ENCODE measurements at regions not wholly inside any gene's neighbourhood (a gene's known extent, or its start where the extent isn't known, plus 50 kb on each side); places are given as distances from the start of the nearest gene placed in this dataset.

GRCh38 chr9:1857808-1858207 lies 157.3 kb upstream of the SMARCA2 start:
- TF ChIP-seq EZH2 (IDR thresholded peaks at IDR 0.05; ENCODE audit: low read length, unreplicated experiment) (no peak), CTCF (conservative IDR thresholded peaks at IDR 0.05; ENCODE audit: low read depth, low read length) (no peak), EZH2phosphoT487 (IDR thresholded peaks at IDR 0.05; ENCODE audit: borderline replicate concordance, low read length) (no peak)
- Histone ChIP-seq H3K27ac (ENCODE audit: low read length) (no peak overlapping the region), H4K20me1 (ENCODE audit: low read length) (no peaks in the 10 kb centered on the region), H2AFZ (ENCODE audit: low read length) (no peak overlapping the region), H3K4me2 (ENCODE audit: low read length) (no peak overlapping the region), H3K4me3 (ENCODE audit: low read length) (no peak overlapping the region), H3K36me3 (ENCODE audit: low read depth, low read length) (no peaks in the 10 kb centered on the region), H3K9me2 (replicated peaks; ENCODE audit: low read length) (no peaks in the 10 kb centered on the region), H3K9ac (ENCODE audit: low read length) (no peak overlapping the region), H3K79me2 (ENCODE audit: low read length) (no peaks in the 10 kb centered on the region), H3K4me1 (ENCODE audit: insufficient read depth, low read length) (no peaks in the 10 kb centered on the region), H3F3A (ENCODE audit: low read length, unreplicated experiment) (no peaks in the 10 kb centered on the region), H3K27me3 (ENCODE audit: low read length) (no peaks in the 10 kb centered on the region; the same call in none of the 2 replicates), H3K9me3 (ENCODE audit: low read length) (no peaks in the 10 kb centered on the region)
- ChIA-PET POLR2A (ENCODE audit: unreplicated experiment) (no interaction called here), CTCF (no interaction called here)
- DNase-seq (no peak), ATAC-seq (no peak)
- BruUV-seq (replicated peaks): no TSS peak
- intact Hi-C loops (cut with micrococcal nuclease): no loop called here

- Histone ChIP-seq H3K27me3 (ENCODE audit: low read length) (peaks cover 9% of the 10 kb centered on the region), H4K20me1 (ENCODE audit: low read length) (no peaks in the 10 kb centered on the region), H3K9me2 (replicated peaks; ENCODE audit: low read length) (no peaks in the 10 kb centered on the region), H3K4me2 (ENCODE audit: low read length) (no peak overlapping the region), H3K9me3 (ENCODE audit: low read length) (no peaks in the 10 kb centered on the region), H3F3A (ENCODE audit: low read length, unreplicated experiment) (no peaks in the 10 kb centered on the region), H3K36me3 (ENCODE audit: low read depth, low read length) (no peaks in the 10 kb centered on the region), H2AFZ (ENCODE audit: low read length) (no peak overlapping the region), H3K27ac (ENCODE audit: low read length) (no peak overlapping the region), H3K4me3 (ENCODE audit: low read length) (no peak overlapping the region), H3K9ac (ENCODE audit: low read length) (no peak overlapping the region), H3K79me2 (ENCODE audit: low read length) (no peaks in the 10 kb centered on the region), H3K4me1 (ENCODE audit: insufficient read depth, low read length) (no peaks in the 10 kb centered on the region)
- ChIA-PET CTCF (no interaction called here), POLR2A (ENCODE audit: unreplicated experiment) (no interaction called here)
- intact Hi-C loops (cut with micrococcal nuclease): no loop called here
- peak; percentile 55 for TF ChIP-seq CTCF (conservative IDR thresholded peaks at IDR 0.05; ENCODE audit: low read depth, low read length)
- no peak for TF ChIP-seq EZH2 (IDR thresholded peaks at IDR 0.05; ENCODE audit: low read length, unreplicated experiment)
- TF ChIP-seq EZH2phosphoT487 (IDR thresholded peaks at IDR 0.05; ENCODE audit: borderline replicate concordance, low read length): no peak
- BruUV-seq (replicated peaks): no TSS peak
- peak; percentile 41 for DNase-seq
- ATAC-seq: peak; percentile 40; the same call in 1 of the 2 replicates
Observed at GRCh38 chr9:1869843-1870242, 145.3 kb upstream of the SMARCA2 start.

- Histone ChIP-seq H3F3A (ENCODE audit: low read length, unreplicated experiment) (no peaks in the 10 kb centered on the region), H3K4me3 (ENCODE audit: low read length) (no peak overlapping the region), H3K79me2 (ENCODE audit: low read length) (no peaks in the 10 kb centered on the region), H3K27ac (ENCODE audit: low read length) (no peak overlapping the region), H3K9me2 (replicated peaks; ENCODE audit: low read length) (no peaks in the 10 kb centered on the region), H3K27me3 (ENCODE audit: low read length) (peaks cover 9% of the 10 kb centered on the region), H3K9me3 (ENCODE audit: low read length) (no peaks in the 10 kb centered on the region), H3K4me1 (ENCODE audit: insufficient read depth, low read length) (no peaks in the 10 kb centered on the region), H2AFZ (ENCODE audit: low read length) (no peak overlapping the region), H4K20me1 (ENCODE audit: low read length) (no peaks in the 10 kb centered on the region), H3K4me2 (ENCODE audit: low read length) (no peak overlapping the region), H3K36me3 (ENCODE audit: low read depth, low read length) (no peaks in the 10 kb centered on the region), H3K9ac (ENCODE audit: low read length) (no peak overlapping the region)
- ChIA-PET CTCF (no interaction called here), POLR2A (ENCODE audit: unreplicated experiment) (no interaction called here)
- intact Hi-C loops (cut with micrococcal nuclease): no loop called here
- no TSS peak for BruUV-seq (replicated peaks)
- no peak for TF ChIP-seq EZH2 (IDR thresholded peaks at IDR 0.05; ENCODE audit: low read length, unreplicated experiment)
- no peak for TF ChIP-seq CTCF (conservative IDR thresholded peaks at IDR 0.05; ENCODE audit: low read depth, low read length)
- TF ChIP-seq EZH2phosphoT487 (IDR thresholded peaks at IDR 0.05; ENCODE audit: borderline replicate concordance, low read length): no peak
- ATAC-seq: no peak
- DNase-seq: no peak
Observed at GRCh38 chr9:1870915-1871314, 144.2 kb upstream of the SMARCA2 start.
